ENCODE measurements at regions not wholly inside any gene's neighbourhood (a gene's known extent, or its start where the extent isn't known, plus 50 kb on each side); places are given as distances from the start of the nearest gene placed in this dataset.

GRCh38 chr3:1766384-1766783 is 332.3 kb upstream of the CNTN4 start:
- TF ChIP-seq CTCF (conservative IDR thresholded peaks at IDR 0.05; ENCODE audit: low read length): no peak
- no peak for TF ChIP-seq EZH2phosphoT487 (IDR thresholded peaks at IDR 0.05; ENCODE audit: borderline replicate concordance)

All from Loucy (cell line).